ENCODE measurements at regions not wholly inside any gene's neighbourhood (a gene's known extent, or its start where the extent isn't known, plus 50 kb on each side); places are given as distances from the start of the nearest gene placed in this dataset.
A peak's percentile ranks its signal among the peaks of the same experiment; 100 is the strongest.

- TF ChIP-seq EP300 (IDR thresholded peaks at IDR 0.05), result no peak
- TF ChIP-seq POLR2A (IDR thresholded peaks at IDR 0.05), result no peak
- TF ChIP-seq CTCF (IDR thresholded peaks at IDR 0.05), result no peak
- TF ChIP-seq POLR2AphosphoS5 (IDR thresholded peaks at IDR 0.05), result no peak
- intact Hi-C loops (cut with DNase I; ENCODE audit: low total_unique reads), result no loop called here
- no peaks in the 10 kb centered on the region for H3K36me3 ChIP-seq
- H3K9me3 ChIP-seq, result peaks cover 0 to 30% (median 16%) of the 10 kb centered on the region in 4 donors
- WGBS, 5 donors, result 63 to 88% (median 80%) methylated on average over 1 of the region's 1 CpG
- H3K27me3 ChIP-seq, result no peaks in the 10 kb centered on the region
- H3K27ac ChIP-seq, result no peak overlapping the region
- peak in 1 of 2 donors; percentile 23 for DNase-seq
- H3K4me1 ChIP-seq, result no peaks in the 10 kb centered on the region
- no peak overlapping the region for H3K4me3 ChIP-seq
Measured at GRCh38 chr13:56189439-56189838, 951.3 kb upstream of the PRR20A start.

- Histone ChIP-seq H3K36me3 (no peaks in the 10 kb centered on the region), H3K9me3 (peaks cover 0 to 30% (median 16%) of the 10 kb centered on the region in 4 donors), H3K27ac (no peak overlapping the region), H3K27me3 (no peaks in the 10 kb centered on the region), H3K4me1 (no peaks in the 10 kb centered on the region), H3K4me3 (no peak overlapping the region)
- 59 to 80% (median 72%) methylated on average over 5 of the region's 5 CpGs for WGBS, 5 donors
- intact Hi-C loops (cut with DNase I; ENCODE audit: low total_unique reads), result no loop called here
- TF ChIP-seq CTCF (IDR thresholded peaks at IDR 0.05) (no peak), EP300 (IDR thresholded peaks at IDR 0.05) (no peak)
- DNase-seq, result no peak
Measured at GRCh38 chr13:56189978-56190377, 950.7 kb upstream of the PRR20A start.

- Histone ChIP-seq H3K4me3 (no peak overlapping the region), H3K4me1 (no peaks in the 10 kb centered on the region), H3K9me3 (no peaks in the 10 kb centered on the region), H3K27me3 (no peaks in the 10 kb centered on the region), H3K36me3 (no peaks in the 10 kb centered on the region), H3K27ac (no peak overlapping the region)
- DNase-seq, result no peak
- TF ChIP-seq POLR2AphosphoS5 (IDR thresholded peaks at IDR 0.05), result no peak
- TF ChIP-seq EP300 (IDR thresholded peaks at IDR 0.05), result no peak
- TF ChIP-seq POLR2A (IDR thresholded peaks at IDR 0.05), result no peak
- TF ChIP-seq CTCF (IDR thresholded peaks at IDR 0.05), result no peak
- WGBS, 5 donors, result 47 to 74% (median 62%) methylated on average over 1 of the region's 1 CpG
- intact Hi-C loops (cut with DNase I; ENCODE audit: low total_unique reads), result no loop called here
Measured at GRCh38 chr13:56198350-56198749, 942.4 kb upstream of the PRR20A start.

GRCh38 chr13:56201834-56202233 is 938.9 kb upstream of the PRR20A start:
- Histone ChIP-seq H3K9me3 (peaks cover 0 to 7% (median 0%) of the 10 kb centered on the region in 4 donors), H3K36me3 (no peaks in the 10 kb centered on the region), H3K4me3 (no peak overlapping the region), H3K4me1 (no peaks in the 10 kb centered on the region), H3K27ac (no peak overlapping the region), H3K27me3 (no peaks in the 10 kb centered on the region)
- no peak for DNase-seq
- intact Hi-C loops (cut with DNase I; ENCODE audit: low total_unique reads), result no loop called here
- 51 to 69% (median 65%) methylated on average over 2 of the region's 2 CpGs for WGBS, 5 donors
- no peak for TF ChIP-seq POLR2AphosphoS5 (IDR thresholded peaks at IDR 0.05)
- no peak for TF ChIP-seq POLR2A (IDR thresholded peaks at IDR 0.05)
- no peak for TF ChIP-seq CTCF (IDR thresholded peaks at IDR 0.05)
- no peak for TF ChIP-seq EP300 (IDR thresholded peaks at IDR 0.05)

Measured in stomach (tissue), 8 donors.